Gastrocnemius medialis (tissue), 4 donors: ENCODE measurements at regions not wholly inside any gene's neighbourhood (a gene's known extent, or its start where the extent isn't known, plus 50 kb on each side); places are given as distances from the start of the nearest gene placed in this dataset.
"Not testable (repeated sequence)": the region's sequence is repeated elsewhere in the genome, so short reads cannot be mapped to it uniquely, and the experiment has no call there.

Experiments used
- ATAC-seq, 2 donors: fragments of 150-250 bp; one replicate each; pipeline ENCODE4 v1.9.1; 2016
- DNase-seq, 2 donors: peaks; one replicate each; pipeline ENCODE4 v3.0.0-alpha.2; 2019
- H3K27ac ChIP-seq, 4 donors: fragments of 200-600 bp; sonication (generic); 1 replicate in 1 of 4; 2 replicates in 3 of 4; pipeline ENCODE4 v1.5.1; 2016 to 2018; ENCODE audit warnings: mild to moderate bottlenecking in 2 of 4, moderate library complexity in 1 of 4
- H3K27me3 ChIP-seq, 3 donors: fragments of 200-600 bp; sonication (generic) in 2 of 3; 1 replicate in 1 of 3; 2 replicates in 2 of 3; pipeline versions ENCODE4 v1.5.1 to v1.6.0; 2016 to 2019; ENCODE audit warnings: mild to moderate bottlenecking in 1 of 3, moderate library complexity in 1 of 3
- H3K36me3 ChIP-seq, 2 donors: fragments of 200-600 bp; sonication (generic) in 1 of 2; one replicate each; pipeline ENCODE4 v1.5.1; 2017 to 2018
- H3K4me1 ChIP-seq, 2 donors: fragments of 200-600 bp; sonication (generic) in 1 of 2; one replicate each; pipeline ENCODE4 v1.5.1; 2016 to 2017; ENCODE audit warnings: mild to moderate bottlenecking in 2 of 2
- H3K4me3 ChIP-seq, 4 donors: fragments of 200-600 bp; sonication (generic) in 3 of 4; 1 replicate in 1 of 4; 2 replicates in 3 of 4; pipeline ENCODE4 v1.5.1; 2016 to 2019; ENCODE audit warnings: mild to moderate bottlenecking in 2 of 4
- H3K9me3 ChIP-seq, 3 donors: fragments of 200-600 bp; sonication (generic) in 2 of 3; 1 replicate in 1 of 3; 2 replicates in 2 of 3; pipeline ENCODE4 v1.5.1; 2016 to 2019
- POLR2A ChIP-seq, 2 donors: fragments of 450-650 bp; IDR thresholded peaks; one replicate each; pipeline ENCODE4 v1.6.1; 2017; ENCODE audit warnings: antibody characterized with exemption in 2 of 2, mild to moderate bottlenecking in 2 of 2, moderate library complexity in 2 of 2
- in situ Hi-C, 4 donors: fragments of 200-750 bp; cut with MboI; loops; one replicate each; pipeline versions ENCODE4 v1.15.0 to v1.8.0; 2017; ENCODE audit warnings: low sequenced_read_pairs in 4 of 4
- intact Hi-C: fragments of 100-400 bp; cut with DNase I; formaldehyde crosslinking; loops from one replicate; pipeline ENCODE4 v1.15.1; 2023; ENCODE audit warnings: low total_unique reads
- TF ChIP-seq, protein P1 (sequence below), 5 experiments: fragments of 450-650 bp in 3 of 5; fragments of 200-600 bp in 2 of 5; sonication (generic) in 2 of 5; IDR thresholded peaks in 4 of 5; conservative IDR thresholded peaks in 1 of 5; 1 replicate in 4 of 5; 2 replicates in 1 of 5; pipeline ENCODE4 v1.5.1; 2016 to 2019; ENCODE audit warnings: antibody characterized with exemption in 5 of 5, mild to moderate bottlenecking in 3 of 5, moderate library complexity in 3 of 5

DNA sequence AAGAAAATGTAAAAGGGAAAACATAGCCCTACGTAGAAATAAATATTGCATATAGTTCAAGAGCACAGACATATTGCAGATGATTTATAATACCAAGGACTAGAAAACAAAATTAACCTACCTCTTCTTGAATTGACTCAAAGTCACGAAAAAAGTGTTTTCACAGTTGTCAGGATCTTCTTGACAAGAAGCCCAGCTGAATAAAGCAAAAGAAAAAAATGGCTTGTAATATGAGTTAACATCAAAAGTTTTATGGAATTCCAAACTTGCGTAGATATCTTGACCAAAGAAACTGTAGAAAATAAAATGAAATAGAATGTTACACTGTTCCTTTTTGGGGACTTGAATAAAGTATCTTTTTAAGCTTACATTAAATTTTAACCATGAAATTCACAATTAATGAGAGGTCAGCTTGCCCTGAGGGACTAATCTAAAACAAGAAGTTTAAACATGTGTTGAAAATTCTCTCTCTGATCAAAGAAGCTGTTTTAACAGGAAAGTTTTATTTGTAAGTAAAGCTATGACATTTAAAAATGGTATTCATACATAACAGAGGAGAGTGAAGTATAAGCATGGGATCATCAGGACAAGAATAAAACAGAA lies 133.1 kb upstream of the SEMA3C start:
- Histone ChIP-seq H3K4me1 (no peaks in the 10 kb centered on the region), H3K36me3 (no peaks in the 10 kb centered on the region), H3K9me3 (no peaks in the 10 kb centered on the region), H3K27me3 (no peaks in the 10 kb centered on the region), H3K4me3 (no peak overlapping the region), H3K27ac (no peak overlapping the region)
- in situ Hi-C loops: no loop called here
- TF ChIP-seq POLR2A (IDR thresholded peaks at IDR 0.05): no peak
- TF ChIP-seq, protein P1, sequence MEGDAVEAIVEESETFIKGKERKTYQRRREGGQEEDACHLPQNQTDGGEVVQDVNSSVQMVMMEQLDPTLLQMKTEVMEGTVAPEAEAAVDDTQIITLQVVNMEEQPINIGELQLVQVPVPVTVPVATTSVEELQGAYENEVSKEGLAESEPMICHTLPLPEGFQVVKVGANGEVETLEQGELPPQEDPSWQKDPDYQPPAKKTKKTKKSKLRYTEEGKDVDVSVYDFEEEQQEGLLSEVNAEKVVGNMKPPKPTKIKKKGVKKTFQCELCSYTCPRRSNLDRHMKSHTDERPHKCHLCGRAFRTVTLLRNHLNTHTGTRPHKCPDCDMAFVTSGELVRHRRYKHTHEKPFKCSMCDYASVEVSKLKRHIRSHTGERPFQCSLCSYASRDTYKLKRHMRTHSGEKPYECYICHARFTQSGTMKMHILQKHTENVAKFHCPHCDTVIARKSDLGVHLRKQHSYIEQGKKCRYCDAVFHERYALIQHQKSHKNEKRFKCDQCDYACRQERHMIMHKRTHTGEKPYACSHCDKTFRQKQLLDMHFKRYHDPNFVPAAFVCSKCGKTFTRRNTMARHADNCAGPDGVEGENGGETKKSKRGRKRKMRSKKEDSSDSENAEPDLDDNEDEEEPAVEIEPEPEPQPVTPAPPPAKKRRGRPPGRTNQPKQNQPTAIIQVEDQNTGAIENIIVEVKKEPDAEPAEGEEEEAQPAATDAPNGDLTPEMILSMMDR (IDR thresholded peaks at IDR 0.05 in 4 of 5, conservative IDR thresholded peaks at IDR 0.05 in 1 of 5): no peak
- intact Hi-C loops: no loop called here
- no peak for ATAC-seq
- no peak for DNase-seq

GRCh38 chr7:81045491-81046030 lies 126.7 kb upstream of the SEMA3C start:
- no peaks in the 10 kb centered on the region for H3K9me3 ChIP-seq

DNA sequence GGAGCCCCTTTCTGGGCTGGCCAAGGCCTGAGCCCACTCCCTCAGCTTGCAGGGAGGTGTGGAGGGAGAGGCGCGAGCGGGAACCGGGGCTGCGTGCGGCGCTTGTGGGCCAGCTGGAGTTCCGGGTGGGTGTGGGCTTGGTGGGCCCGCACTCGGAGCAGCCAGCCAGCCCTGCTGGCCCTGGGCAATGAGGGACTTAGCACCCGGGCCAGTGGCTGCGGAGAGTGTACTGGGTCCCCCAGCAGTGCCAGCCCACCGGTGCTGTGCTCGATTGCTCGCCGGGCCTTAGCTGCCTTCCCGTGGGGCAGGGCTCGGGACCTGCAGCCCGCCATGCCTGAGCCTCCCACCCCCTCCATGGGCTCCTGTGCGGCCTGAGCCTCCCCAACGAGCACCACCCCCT lies 123.8 kb upstream of the SEMA3C start:
- H3K4me1 ChIP-seq, H3K9me3 ChIP-seq, H3K4me3 ChIP-seq, ATAC-seq, H3K27ac ChIP-seq, in situ Hi-C loops, H3K27me3 ChIP-seq, H3K36me3 ChIP-seq, DNase-seq, intact Hi-C loops: not testable (repeated sequence)

More at GRCh38 chr7:81045491-81046030, 126.7 kb upstream of the SEMA3C start:
- H3K27ac ChIP-seq: no peak overlapping the region
- H3K4me3 ChIP-seq: no peak overlapping the region
- TF ChIP-seq POLR2A (IDR thresholded peaks at IDR 0.05): no peak
- TF ChIP-seq, protein P1 (IDR thresholded peaks at IDR 0.05 in 4 of 5, conservative IDR thresholded peaks at IDR 0.05 in 1 of 5): no peak
- in situ Hi-C loops: no loop called here
- no peaks in the 10 kb centered on the region for H3K27me3 ChIP-seq
- H3K36me3 ChIP-seq: no peaks in the 10 kb centered on the region
- intact Hi-C loops: no loop called here
- no peaks in the 10 kb centered on the region for H3K4me1 ChIP-seq
- ATAC-seq (no peak), DNase-seq (no peak)

- Histone ChIP-seq H3K4me1 (no peaks in the 10 kb centered on the region), H3K9me3 (no peaks in the 10 kb centered on the region), H3K27me3 (no peaks in the 10 kb centered on the region), H3K27ac (no peak overlapping the region), H3K4me3 (no peak overlapping the region), H3K36me3 (no peaks in the 10 kb centered on the region)
- no peak for TF ChIP-seq POLR2A (IDR thresholded peaks at IDR 0.05)
- TF ChIP-seq, protein P1 (IDR thresholded peaks at IDR 0.05 in 4 of 5, conservative IDR thresholded peaks at IDR 0.05 in 1 of 5): no peak
- intact Hi-C loops: no loop called here
- DNase-seq (no peak), ATAC-seq (no peak)
- in situ Hi-C loops: no loop called here
Measured at GRCh38 chr7:81040496-81040895, 121.6 kb upstream of the SEMA3C start.

GRCh38 chr7:81036871-81037270 lies 118.0 kb upstream of the SEMA3C start:
- TF ChIP-seq, protein P1 (IDR thresholded peaks at IDR 0.05 in 4 of 5, conservative IDR thresholded peaks at IDR 0.05 in 1 of 5): no peak
- no peak for TF ChIP-seq POLR2A (IDR thresholded peaks at IDR 0.05)
- ATAC-seq (no peak), DNase-seq (no peak)
- Histone ChIP-seq H3K36me3 (no peaks in the 10 kb centered on the region), H3K27ac (no peak overlapping the region), H3K9me3 (no peaks in the 10 kb centered on the region), H3K4me3 (no peak overlapping the region), H3K27me3 (no peaks in the 10 kb centered on the region), H3K4me1 (no peaks in the 10 kb centered on the region)
- in situ Hi-C loops: no loop called here
- intact Hi-C loops: no loop called here
